LNCaP clone FGC (cell line): ENCODE measurements at regions not wholly inside any gene's neighbourhood (a gene's known extent, or its start where the extent isn't known, plus 50 kb on each side); places are given as distances from the start of the nearest gene placed in this dataset.
A peak's percentile ranks its signal among the peaks of the same experiment; 100 is the strongest.
"Not testable (repeated sequence)": the region's sequence is repeated elsewhere in the genome, so short reads cannot be mapped to it uniquely, and the experiment has no call there.

Experiments
- DNase-seq: peaks from one replicate; pipeline ENCODE4 v3.0.0-alpha.2; 2011; ENCODE audit warnings: low read depth
- H3K4me3 ChIP-seq: 2 replicates; pipeline ENCODE4 v1.5.1; 2011; ENCODE audit warnings: mild to moderate bottlenecking, low read depth, low read length, control low read depth
- CTCF ChIP-seq: IDR thresholded peaks from 2 replicates; pipeline ENCODE4 v1.5.1; 2012; ENCODE audit warnings: mild to moderate bottlenecking; ENCODE audit not compliant: control insufficient read depth, insufficient read depth; ENCODE audit errors: extremely low read depth

GRCh38 chr3:48101301-48101650, 85.1 kb upstream of the MAP4 start:
- DNase-seq, H3K4me3 ChIP-seq: not testable (repeated sequence)

GRCh38 chr3:48092270-48092669, 76.1 kb upstream of the MAP4 start:
- DNase-seq = no peak
- no peak overlapping the region for H3K4me3 ChIP-seq
- TF ChIP-seq CTCF = no peak

GRCh38 chr3:48090166-48090939, 74.1 kb upstream of the MAP4 start:
- peak overlapping the region; percentile 94; the same call in 1 of the 2 replicates for H3K4me3 ChIP-seq
- DNase-seq = no peak
- no peak for TF ChIP-seq CTCF

- TF ChIP-seq CTCF = 0 out of 2 replicates have a peak, but pooled peaks have one; percentile 8
- H3K4me3 ChIP-seq = peak overlapping the region; percentile 94
- DNase-seq = peak; percentile 90
Observed at GRCh38 chr3:48088749-48089466, 72.7 kb upstream of the MAP4 start.

GRCh38 chr3:48088056-48088748, 72.0 kb upstream of the MAP4 start:
- no peak for TF ChIP-seq CTCF
- H3K4me3 ChIP-seq = peak overlapping the region; percentile 94
- no peak for DNase-seq

GRCh38 chr3:48086705-48087104, 70.5 kb upstream of the MAP4 start:
- TF ChIP-seq CTCF = no peak
- DNase-seq = no peak
- H3K4me3 ChIP-seq = peak overlapping the region; percentile 94

GRCh38 chr3:48084929-48085328, 68.7 kb upstream of the MAP4 start:
- no peak for DNase-seq
- no peak for TF ChIP-seq CTCF
- H3K4me3 ChIP-seq = no peak overlapping the region
